IPS-NIHi7 (cell line): ENCODE measurements at regions not wholly inside any gene's neighbourhood (a gene's known extent, or its start where the extent isn't known, plus 50 kb on each side); places are given as distances from the start of the nearest gene placed in this dataset.

Source experiments
- DNase-seq: peaks from one replicate; pipeline ENCODE4 v3.0.0; 2012; ENCODE audit warnings: mixed read lengths; ENCODE audit errors: extremely low spot score

GRCh38 chr7:26458466-26459145, 166.9 kb downstream of the SNX10 start:
- no peak for DNase-seq

- no peak for DNase-seq
Observed at GRCh38 chr7:26459540-26460193, 168.0 kb downstream of the SNX10 start.

DNA sequence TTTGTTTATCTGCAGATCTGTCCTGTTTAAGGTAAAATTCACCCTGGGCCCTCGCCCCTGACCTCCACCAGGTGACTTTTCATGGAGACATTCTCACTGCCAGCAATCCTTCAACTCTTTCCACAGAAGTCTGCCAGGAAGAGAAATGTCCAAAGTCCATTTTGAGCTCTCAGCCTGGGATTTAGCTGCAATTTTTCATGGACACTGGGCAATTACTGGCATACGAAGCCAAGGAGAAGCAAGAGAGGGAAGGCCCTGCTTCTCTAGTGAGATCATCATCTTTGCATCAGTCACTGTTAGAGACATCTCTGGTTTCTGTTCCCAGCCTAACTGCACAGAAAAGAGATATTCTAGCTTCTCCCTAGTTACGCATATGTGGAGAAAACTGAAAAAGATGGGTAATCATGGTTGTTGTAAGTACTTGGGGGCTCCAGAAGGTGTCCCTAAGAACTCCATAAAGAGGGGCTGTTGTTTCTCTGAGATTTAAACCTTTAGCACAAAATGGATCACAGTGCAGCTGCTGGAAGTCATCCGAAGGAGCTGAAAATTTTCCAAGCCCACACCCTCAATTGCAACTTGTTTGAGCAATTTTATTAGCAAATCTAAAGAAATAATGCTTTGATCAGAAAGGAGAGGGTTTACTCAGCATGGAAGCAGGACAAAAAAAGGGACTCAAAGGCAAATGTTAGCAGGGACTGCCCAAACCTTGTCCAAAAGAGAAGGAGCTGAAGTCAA, 168.9 kb downstream of the SNX10 start:
- no peak for DNase-seq

DNA sequence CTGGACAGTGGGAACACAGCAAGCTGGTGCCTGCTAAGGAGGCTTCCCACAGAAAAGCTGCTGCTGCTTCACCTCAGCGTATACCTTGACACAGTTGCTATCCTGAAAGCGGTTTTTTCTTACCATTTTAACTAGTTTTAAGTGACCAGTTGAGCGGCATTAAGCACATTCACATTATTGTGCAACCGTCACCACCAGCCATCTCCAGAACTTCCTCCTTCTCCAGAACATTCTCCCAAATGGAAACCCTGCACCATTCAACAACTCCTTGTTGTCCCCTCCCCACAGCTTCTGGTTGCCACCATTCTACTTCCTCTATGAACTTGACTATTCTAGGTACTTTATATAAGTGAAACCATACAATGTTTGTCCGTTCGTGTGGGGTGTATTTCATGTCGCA, 169.9 kb downstream of the SNX10 start:
- DNase-seq = no peak

DNA sequence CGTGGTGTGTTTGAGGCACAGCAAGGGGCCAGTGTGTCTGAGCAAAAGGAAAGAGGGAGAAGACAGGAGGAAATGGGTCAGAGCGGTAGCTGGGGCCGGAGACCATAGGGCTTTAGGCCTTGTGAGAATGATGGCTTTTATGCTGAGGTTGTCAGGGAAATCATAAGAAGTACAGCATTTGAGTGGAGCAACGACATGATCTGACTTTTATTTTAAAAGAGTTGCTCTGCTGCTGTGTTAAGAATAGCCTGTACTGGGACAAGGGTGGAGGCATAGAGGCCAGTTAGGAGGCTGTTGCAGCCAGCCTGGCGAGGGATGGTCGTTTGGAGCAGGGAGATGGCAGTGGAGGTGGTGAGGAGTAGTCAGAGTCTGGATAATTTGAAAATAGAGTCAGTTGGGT, 174.3 kb downstream of the SNX10 start:
- DNase-seq = no peak

DNA sequence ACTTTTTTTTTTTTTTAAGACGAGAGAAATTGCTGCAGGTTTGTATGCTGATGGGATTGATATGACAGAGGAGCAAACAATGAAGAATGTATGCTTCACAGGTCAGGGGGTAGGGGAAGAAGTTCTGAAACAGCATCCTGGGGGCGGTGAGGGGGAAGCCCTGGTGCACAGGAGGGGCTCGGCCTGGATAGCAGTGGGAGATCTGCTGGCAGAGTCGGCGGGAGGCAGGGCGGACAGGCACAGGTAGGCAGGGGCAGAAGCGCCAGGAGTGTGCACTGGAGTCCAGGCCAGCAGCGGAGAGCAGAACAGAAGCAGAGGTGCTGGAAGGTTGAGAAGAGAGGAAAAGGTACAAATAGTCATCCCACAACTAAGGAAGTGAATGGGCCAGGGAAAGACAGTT, 175.4 kb downstream of the SNX10 start:
- DNase-seq = no peak

DNA sequence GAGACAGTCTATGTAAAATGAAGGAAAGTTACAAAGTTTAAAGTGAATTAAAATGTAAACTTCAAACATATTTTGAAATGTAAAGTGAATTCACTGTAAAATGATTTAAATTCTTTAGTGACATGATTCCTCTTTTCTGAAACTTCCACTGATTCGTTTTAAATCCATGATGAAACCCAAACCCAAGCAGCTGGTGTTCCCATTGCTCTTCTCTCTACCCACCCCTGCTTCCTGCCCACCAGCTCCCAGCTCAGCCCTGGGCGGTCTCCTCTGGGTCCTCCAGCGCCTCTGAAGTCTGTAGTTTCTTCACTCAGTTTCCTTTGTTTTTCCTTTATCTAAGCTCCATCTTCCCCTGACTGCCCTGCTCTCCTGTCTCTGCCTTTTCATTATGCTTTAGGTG, 175.9 kb downstream of the SNX10 start:
- no peak for DNase-seq

- DNase-seq = no peak
Observed at GRCh38 chr7:26468625-26469024, 177.0 kb downstream of the SNX10 start.

DNA sequence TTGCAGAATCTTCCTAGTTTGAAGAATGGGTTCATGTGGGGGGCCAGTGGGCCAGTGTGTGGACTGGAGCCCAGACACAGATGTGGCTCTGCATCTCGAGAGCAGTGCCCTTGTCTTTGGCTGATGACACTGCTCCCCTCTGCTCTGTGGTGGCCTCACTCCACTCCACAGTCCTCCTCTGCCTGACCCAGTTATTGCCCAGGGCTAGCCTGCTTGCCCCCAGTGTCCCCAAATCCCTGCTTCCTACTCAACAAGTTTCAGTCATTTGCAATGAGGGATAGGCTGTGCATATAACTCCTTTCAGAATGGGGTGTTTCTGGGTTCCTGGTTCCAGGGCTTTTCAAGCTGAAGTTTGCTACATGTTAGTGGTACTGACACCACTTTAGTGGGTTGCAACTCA, 177.5 kb downstream of the SNX10 start:
- no peak for DNase-seq

GRCh38 chr7:26470691-26471090, 179.0 kb downstream of the SNX10 start:
- no peak for DNase-seq

- DNase-seq = no peak
Observed at GRCh38 chr7:26471306-26472075, 179.8 kb downstream of the SNX10 start.

GRCh38 chr7:26472971-26473370, 181.3 kb downstream of the SNX10 start:
- no peak for DNase-seq

- no peak for DNase-seq
Observed at GRCh38 chr7:26476271-26476670, 184.6 kb downstream of the SNX10 start.

DNA sequence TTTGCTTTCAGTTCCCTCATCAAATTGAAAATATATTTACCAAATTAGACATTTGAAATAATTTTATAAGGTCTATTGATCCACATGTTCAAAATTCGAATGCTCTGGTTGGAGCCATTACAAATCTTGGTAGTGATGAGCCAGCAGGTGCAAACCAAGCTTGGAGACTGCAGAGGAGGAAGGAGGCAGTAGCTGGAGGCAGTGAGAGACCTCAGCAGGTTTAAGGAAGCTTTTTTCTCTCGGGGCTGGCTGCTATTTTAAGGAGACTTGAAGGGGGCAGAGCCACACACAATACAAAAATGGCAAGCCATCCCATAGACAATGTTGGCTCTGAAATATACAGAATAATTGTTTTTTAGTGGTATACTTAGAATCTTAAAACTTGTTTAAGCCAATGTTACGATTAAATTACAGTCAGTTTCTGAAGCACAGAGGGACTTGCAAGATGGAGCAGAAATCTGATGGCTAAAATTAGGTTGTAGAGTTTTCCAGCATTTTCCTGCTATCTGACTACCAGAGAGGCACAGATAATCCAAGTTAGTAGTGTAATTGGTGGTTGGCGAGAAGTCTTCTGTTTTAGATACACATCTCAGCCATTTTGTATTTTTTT, 185.8 kb downstream of the SNX10 start:
- DNase-seq = no peak

GRCh38 chr7:26478550-26478949, 186.9 kb downstream of the SNX10 start:
- no peak for DNase-seq

GRCh38 chr7:26479581-26479980, 187.9 kb downstream of the SNX10 start:
- DNase-seq = no peak

DNA sequence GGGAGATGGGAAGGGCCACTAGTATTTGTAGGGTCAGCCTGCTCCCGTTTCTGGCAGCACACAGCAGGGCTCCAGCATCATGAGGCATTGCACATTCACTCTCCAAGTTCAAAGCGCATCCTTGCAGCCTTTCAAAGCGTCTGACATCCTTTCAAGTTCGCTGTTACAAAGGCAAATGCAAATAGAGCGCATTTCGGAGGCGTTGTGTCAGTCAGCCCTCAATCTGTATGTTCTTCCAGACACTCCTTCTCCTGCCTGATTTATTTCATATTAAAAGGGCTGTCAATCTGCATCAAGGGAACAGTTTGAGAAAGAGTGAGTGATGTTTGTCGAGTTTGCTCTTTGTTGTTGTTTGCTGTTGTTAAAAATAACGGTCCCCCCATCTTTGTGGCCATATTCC, 188.5 kb downstream of the SNX10 start:
- no peak for DNase-seq

DNA sequence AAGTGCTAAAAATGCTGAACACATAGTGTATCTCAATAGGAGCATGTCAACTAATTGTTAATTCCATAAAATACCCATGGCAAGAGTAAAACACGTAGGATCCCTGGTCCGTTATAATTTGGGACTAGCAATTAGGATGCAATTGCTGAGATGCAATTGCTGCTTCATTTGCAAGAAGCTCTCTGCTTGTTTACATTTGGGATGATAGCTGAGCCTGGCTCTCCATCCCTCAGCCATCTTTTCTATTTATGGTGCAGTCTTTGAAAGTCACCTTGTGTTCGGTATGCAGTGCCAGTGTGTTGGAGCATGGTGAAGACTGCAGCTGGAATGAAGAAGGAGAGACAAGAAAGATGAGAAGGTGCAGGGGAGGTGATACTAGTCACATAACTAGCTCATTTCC, 191.3 kb downstream of the SNX10 start:
- no peak for DNase-seq

DNA sequence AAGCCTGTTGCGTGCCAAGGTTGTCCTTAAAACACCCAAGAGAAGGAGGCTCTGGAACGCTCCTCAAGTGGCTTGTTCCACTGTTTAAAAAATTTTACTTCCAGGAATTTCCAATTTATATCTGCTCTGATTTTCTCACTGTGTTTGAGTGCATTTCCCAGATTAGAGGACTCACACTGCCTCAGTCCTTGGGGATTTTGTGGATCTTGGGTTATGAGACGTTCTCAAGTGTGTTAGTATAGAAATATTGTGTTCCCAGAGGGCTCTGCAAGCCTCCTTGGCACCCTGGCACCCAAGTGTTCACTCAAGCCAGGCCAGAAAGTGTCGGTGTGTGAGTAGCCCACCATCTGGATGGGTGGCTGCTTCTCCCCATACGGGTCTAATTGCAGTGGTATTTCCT, 192.2 kb downstream of the SNX10 start:
- DNase-seq = no peak

DNA sequence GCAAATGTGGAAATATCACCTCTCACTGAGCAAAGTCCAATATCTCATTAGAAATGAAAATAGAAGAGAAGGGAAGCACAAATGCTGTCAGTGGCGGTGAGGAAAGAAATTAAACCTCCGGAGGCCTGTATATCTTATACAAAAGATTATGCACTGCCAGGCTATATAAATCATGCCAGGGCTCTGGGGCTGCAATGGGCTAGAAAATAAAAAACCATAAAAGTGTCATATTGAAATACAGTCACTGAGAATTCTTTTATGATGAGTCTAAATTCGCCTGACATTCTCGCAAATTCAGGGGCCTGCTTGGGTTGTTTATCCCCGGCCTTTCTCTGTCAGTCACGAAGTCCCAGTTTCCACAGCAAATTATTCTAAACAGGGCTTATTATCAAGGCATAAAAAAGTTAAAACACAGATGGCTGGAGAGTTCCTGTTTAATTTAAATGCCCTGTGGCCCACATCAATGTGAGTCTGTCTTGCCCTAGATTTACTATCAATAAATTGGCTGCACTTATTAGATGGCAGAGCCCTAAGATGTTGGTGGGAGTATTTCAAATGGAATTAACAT, 193.8 kb downstream of the SNX10 start:
- no peak for DNase-seq

- no peak for DNase-seq
Observed at GRCh38 chr7:26486153-26486552, 194.5 kb downstream of the SNX10 start.
